ENCODE measurements at regions not wholly inside any gene's neighbourhood (a gene's known extent, or its start where the extent isn't known, plus 50 kb on each side); places are given as distances from the start of the nearest gene placed in this dataset.
A peak's percentile ranks its signal among the peaks of the same experiment; 100 is the strongest.

DNA sequence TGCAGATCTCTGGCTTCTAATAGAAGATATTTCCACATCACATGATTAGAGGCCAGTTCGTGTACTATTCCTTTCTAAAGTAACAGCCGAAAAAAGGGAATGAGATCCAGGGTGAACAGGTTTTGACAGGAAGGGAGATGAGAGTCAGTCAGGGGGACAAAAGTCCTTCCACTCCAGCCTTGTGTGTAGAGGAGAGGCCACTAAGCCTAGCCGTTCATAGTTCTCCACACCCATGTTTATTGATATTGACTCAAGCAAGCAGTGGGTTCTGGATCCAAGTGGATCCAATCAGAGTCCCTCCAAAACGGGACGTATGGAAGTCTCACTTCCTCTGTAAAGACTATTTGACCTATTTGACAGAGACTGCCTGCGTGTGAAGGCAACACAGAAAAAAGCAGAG is 80.4 kb upstream of the LRIG1 start:
- DNase-seq (ENCODE audit: low read depth), result no peak
- H3K4me3 ChIP-seq (ENCODE audit: low read length), result no peak overlapping the region
- TF ChIP-seq, protein P1, sequence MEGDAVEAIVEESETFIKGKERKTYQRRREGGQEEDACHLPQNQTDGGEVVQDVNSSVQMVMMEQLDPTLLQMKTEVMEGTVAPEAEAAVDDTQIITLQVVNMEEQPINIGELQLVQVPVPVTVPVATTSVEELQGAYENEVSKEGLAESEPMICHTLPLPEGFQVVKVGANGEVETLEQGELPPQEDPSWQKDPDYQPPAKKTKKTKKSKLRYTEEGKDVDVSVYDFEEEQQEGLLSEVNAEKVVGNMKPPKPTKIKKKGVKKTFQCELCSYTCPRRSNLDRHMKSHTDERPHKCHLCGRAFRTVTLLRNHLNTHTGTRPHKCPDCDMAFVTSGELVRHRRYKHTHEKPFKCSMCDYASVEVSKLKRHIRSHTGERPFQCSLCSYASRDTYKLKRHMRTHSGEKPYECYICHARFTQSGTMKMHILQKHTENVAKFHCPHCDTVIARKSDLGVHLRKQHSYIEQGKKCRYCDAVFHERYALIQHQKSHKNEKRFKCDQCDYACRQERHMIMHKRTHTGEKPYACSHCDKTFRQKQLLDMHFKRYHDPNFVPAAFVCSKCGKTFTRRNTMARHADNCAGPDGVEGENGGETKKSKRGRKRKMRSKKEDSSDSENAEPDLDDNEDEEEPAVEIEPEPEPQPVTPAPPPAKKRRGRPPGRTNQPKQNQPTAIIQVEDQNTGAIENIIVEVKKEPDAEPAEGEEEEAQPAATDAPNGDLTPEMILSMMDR (IDR thresholded peaks at IDR 0.05; ENCODE audit: insufficient read depth, low read depth, low read length, missing control alignments), result no peak

DNA sequence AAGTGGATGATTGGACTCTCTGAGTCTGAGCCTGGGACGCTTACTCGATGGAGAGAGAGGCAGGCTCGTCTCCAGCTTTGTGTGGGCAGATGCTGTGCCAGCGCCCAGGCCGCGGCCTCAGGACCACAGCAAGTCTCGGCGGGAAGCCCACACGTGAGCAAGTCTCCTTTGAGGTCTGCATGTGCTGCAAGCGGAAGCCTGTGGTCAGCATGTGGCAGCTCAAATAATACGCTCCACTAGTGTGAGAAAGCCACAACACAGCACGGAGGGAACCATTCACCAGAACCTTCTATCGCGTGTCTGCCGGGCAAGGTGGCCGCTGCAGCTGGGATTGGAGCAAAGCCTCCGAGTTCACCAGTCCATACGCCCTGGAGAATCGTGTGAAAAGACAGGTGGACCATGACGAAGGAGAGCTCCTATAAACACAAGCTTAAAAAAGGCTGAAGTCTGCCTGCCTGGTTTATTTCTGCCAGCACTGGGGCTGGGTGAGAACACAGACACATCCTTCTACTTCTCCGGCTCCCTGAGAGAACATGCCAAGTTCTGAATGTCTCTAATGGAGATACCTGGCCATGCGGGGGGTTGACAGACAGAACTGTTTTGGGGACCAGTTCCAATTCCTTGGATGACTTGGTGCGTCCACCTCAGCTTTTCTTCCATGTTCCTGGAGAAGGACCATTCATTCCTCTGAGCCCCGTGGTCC is 82.0 kb upstream of the LRIG1 start:
- TF ChIP-seq, protein P1 (IDR thresholded peaks at IDR 0.05; ENCODE audit: insufficient read depth, low read depth, low read length, missing control alignments), result no peak
- DNase-seq (ENCODE audit: low read depth), result no peak
- H3K4me3 ChIP-seq (ENCODE audit: low read length), result no peak overlapping the region

DNA sequence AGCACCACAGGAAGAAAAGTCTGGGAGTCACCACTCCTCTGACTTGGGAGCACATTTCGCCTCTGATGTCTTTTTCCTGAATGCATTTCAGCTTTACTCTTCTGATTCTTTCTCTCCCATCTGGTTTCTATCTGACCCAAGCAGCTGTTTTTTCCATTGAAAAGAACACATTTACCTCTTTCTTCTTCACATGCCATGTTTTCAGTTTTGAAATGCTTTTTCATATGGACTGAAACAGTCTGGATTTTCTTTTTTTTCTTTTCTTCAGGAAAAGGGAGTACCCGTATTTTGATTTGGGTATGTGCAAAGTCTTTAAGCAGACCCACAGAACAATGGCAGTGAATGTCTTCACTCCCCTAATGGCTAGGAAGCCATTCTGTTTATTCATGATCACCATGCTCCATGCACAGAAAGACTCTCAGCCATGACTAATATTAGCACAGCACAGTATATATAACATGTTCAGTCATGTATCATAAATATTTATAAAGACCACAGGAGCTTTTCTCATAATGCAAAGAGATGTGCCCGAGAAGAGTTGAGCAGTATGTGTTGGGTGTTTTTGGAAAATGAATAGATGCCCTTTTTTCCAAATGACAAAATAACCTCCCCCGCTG is 82.7 kb upstream of the LRIG1 start:
- TF ChIP-seq, protein P1 (IDR thresholded peaks at IDR 0.05; ENCODE audit: insufficient read depth, low read depth, low read length, missing control alignments), result no peak

GRCh38 chr3:66585520-66586095 is 84.8 kb upstream of the LRIG1 start:
- peak; percentile 16 for DNase-seq (ENCODE audit: low read depth)
- no peak overlapping the region for H3K4me3 ChIP-seq (ENCODE audit: low read length)
- TF ChIP-seq, protein P1 (IDR thresholded peaks at IDR 0.05; ENCODE audit: insufficient read depth, low read depth, low read length, missing control alignments), result no peak

More for the DNA sequence above, 82.7 kb upstream of the LRIG1 start:
- DNase-seq (ENCODE audit: low read depth), result peak; percentile 81
- H3K4me3 ChIP-seq (ENCODE audit: low read length), result no peak overlapping the region

- TF ChIP-seq, protein P1 (IDR thresholded peaks at IDR 0.05; ENCODE audit: insufficient read depth, low read depth, low read length, missing control alignments), result no peak
- H3K4me3 ChIP-seq (ENCODE audit: low read length), result no peak overlapping the region
- DNase-seq (ENCODE audit: low read depth), result no peak
Measured at GRCh38 chr3:66586853-66587252, 86.0 kb upstream of the LRIG1 start.

GRCh38 chr3:66588340-66588847 is 87.6 kb upstream of the LRIG1 start:
- DNase-seq (ENCODE audit: low read depth), result peak; percentile 84
- TF ChIP-seq, protein P1 (IDR thresholded peaks at IDR 0.05; ENCODE audit: insufficient read depth, low read depth, low read length, missing control alignments), result no peak
- no peak overlapping the region for H3K4me3 ChIP-seq (ENCODE audit: low read length)
